Medulla oblongata (tissue), 1 donor: ENCODE measurements at regions not wholly inside any gene's neighbourhood (a gene's known extent, or its start where the extent isn't known, plus 50 kb on each side); places are given as distances from the start of the nearest gene placed in this dataset.
"Not testable (repeated sequence)": the region's sequence is repeated elsewhere in the genome, so short reads cannot be mapped to it uniquely, and the experiment has no call there.

Experiments
- DNase-seq: peaks from one replicate; pipeline ENCODE4 v3.0.0-alpha.2; 2015; ENCODE audit errors: extremely low spot score

DNA sequence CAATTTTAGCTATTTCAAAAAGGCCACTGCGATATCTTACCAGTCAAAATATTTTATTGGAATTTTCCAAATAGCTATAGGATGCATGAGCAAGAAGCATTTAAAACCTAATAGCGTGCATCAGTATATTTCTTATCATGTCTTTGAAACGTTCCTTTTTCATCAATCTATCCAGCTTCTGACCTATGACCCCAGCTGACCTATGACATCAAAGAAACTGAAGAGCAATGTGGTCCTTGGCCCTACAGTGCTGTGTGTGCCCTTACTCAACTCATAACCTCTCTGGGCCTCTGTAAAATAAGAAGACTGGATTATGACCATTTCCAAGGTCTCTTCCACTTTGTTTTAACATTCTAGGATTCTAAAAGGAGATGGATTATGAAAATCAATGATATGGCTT is 118.2 kb downstream of the ZNF22 start:
- DNase-seq = no peak

DNA sequence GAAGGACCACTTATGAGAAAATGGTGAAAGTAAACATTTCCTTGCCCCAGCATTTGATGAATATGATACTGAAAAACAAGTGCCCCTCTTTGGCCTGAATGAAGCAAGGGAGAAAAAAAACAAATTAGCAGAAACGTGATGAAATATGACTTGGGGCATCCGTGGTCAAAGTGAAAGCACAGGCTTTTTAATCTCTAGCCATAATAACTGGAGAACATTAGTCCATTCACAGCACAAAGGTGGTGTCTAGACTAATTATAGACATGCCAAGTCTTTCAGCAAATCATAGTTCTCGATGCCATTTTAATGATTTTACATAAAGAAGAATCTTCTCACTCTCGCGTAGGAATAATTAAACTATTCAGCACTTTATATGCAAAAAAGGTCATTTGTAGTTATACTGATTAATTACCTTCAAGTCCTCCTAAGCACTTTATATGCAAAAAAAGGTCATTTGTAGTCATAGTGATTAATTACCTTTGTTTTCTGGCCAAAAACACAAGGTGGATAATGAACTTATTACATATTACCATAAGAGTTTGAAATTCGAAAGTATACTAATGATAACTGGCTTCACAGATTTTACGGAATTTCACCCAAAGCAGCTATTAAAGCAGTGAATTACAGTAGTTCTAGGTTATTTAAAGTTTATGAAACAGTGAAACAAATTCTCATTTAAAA is 121.6 kb downstream of the ZNF22 start:
- DNase-seq = not testable (repeated sequence)

DNA sequence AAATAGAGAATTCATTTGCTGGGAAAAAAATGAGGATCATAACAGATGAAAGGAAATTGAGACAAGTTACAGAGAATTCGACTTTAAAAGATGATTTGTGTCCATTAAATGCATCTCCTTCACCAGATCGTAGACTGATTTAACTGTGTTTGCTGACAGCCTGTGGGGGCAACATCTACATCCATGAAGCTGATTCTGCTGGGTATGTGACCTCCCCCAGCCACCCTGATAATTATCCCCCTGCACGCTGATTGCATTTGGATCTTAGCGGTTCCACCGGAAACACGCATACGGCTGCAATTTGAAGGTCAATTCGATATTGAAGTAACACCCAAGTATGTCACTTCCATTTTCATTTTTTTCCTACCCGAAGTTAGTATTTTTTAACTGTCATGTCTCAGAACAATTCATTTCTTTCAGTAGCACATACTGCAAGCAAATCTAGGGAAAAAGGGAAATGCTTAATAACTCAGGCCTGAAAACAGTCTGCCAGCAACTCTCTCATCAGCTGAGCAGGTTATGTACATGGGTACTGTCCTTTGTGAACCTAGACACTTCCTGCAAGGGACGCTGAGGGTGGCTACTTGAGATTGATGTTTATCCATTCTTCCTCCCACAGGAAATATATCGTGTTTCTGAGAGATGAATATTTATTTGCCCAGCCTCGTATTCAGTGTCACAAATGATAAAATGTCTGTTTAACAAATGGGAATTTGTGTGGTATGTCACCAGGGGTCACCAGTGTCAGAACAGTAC is 134.9 kb downstream of the ZNF22 start:
- no peak for DNase-seq

DNA sequence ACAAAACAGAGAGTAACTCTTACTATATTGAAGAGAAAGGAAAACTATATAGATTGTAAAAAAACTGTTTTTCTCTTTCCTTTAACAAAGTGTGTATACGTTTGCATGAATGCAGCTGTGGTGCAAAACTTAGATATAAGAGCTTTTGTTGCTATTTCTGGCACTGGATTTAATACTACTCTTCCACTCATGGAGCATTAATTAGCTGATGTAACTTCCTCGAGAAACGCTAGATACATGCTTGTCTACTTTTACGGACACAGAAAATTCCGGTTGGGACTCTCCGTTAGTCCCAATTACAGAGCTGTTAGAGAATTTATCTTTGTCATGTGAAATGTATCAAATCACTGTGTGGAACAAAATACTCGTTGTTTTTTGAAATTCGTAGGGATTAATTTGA is 135.5 kb downstream of the ZNF22 start:
- no peak for DNase-seq

DNA sequence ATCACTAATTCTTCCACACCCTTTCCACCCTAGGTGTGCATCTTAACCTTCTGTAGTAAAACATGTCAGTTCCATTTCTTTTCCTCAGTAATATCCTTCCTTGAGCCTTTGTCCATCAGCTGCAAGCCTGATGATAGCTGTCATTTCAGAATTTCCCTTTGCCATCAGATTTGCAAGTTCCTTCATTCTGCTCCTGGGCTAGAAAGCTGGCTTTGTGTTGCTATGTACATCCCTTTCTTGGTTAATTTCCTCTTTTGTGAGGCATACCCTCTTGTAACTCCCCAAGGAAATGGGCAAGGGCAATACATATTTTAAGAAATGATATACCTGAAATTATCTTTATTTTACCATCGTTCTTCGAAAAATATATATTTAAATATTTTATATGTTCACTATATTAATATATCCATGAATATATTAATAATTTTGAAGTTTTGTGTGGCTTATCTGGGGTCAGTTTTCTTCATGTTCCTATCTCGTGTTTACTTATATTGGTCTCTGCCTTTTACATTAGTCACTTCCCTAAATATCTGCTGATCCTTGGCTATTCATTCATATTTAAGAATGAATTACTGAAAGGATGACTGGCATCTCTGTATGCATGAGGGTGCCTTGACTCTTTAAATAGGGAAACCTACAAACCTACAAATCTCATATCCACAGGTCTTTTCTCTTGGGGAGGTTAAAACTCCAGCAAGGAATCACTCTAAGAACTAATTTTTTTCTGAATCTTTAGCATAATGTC is 143.8 kb downstream of the ZNF22 start:
- DNase-seq = no peak

- DNase-seq = not testable (repeated sequence)
These were observed 144.4 kb downstream of the ZNF22 start for GRCh38 chr10:45145143-45145542.

- no peak for DNase-seq
These were observed 146.3 kb downstream of the ZNF22 start for GRCh38 chr10:45147000-45147399.

DNA sequence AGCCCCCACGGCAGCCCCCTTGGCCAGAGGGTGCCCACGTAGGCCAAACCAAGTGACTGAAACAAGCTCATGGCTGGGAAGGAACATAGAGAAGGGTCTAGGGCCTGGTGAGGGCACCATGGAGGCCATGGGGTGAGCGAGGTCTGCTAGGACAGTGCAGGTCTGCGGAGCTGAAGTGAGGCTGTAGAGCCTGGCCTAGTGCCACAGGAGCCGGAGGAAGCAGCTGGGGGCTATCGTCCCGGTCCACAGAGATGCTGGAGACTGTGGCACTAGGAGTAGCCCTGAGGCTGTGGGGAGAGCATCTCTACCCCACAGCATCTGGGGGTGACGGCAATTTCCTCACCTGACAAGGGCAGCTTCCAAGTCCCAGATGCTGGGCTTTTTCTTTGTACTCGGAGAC is 150.3 kb downstream of the ZNF22 start:
- no peak for DNase-seq

- DNase-seq = no peak
These were observed 150.9 kb downstream of the ZNF22 start for GRCh38 chr10:45151467-45152214.

DNA sequence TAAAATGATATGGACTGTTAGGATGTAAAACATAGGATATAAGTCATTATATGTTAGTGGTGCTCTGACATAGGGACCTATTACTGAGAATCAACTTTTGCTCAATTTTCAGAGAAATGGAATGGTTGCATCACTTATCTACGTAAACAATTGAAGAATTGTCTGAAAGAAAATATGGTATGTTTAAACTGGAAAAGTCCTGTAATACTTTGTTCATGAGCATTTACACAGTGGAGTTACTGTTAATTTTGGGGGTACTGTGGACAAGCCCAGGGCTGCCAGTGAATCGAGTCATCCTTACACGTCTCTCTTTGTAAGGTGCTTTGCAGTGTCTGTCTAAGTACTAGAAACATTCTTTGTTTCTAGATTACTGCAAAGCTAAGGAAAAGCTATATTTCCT is 152.0 kb downstream of the ZNF22 start:
- no peak for DNase-seq

DNA sequence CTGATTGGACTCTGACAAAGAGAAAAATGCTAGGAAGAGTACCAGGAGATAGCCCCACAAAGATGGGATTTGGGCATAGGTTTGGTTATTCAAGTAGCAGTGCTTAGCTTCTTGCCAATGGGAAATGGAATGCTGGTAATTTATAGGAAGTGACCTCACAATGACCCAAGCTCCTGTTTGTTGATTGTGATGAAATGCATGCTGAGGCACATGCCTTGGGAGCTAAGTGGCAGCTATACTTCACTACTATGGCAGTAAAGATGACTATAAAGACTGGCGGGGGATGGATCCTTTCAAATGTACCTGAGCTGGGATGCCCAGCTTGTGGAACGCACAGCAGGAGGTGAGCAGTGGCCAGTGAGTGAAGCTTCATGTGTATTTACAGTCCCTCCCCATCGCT is 153.8 kb downstream of the ZNF22 start:
- DNase-seq = no peak

DNA sequence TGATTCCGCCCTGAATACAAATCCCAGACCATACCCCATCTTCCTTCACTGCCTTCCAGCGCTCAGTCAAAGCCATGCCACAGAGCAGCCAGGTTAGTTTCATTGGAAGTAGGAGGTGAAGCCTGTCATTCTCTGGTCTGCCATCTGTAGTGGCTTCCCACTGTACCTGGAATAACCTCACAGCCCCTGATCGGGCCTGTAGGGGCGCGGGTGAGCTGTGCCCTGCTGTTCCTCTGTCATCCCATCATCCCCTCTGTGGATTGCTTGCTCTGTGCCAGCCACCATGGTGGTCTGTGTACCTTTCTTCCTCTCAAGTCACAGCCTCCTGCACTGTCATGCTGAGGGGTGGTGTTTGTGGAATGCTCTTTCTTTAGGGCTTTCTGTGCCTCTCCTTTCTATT is 155.1 kb downstream of the ZNF22 start:
- DNase-seq = no peak

GRCh38 chr10:45160271-45160670 is 155.1 kb downstream of the OR13A1 start:
- no peak for DNase-seq

DNA sequence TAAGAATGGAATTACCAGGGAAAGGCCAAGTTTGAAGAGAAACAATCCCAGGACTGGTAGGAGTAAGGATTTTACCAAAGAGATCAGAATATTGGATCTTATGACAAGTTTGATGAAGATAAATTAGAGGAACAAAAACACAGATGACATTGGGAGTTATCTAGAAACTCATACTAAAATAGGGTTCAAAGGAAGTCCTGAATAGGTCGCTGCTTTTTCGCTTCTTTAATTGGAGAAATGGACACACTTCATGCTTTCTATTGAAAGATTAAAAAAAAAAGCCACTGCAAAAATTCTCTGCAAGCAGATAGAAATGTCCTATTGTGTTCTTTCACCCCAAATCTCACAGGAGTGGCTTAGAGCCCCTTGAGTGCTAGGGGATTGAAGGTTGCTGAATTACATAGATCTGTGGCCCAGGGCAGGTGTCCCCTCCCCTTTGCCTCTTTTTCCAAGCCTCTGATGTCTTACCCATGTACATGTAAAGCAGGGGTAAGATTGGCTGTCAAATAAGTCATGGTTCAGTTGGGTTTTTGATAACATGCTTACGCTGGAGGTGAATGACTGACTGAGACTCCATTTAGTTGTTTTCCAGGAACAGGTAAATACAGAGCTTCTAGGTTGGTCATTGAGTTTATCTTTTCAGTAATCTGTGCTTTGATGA is 152.0 kb downstream of the OR13A1 start:
- no peak for DNase-seq

DNA sequence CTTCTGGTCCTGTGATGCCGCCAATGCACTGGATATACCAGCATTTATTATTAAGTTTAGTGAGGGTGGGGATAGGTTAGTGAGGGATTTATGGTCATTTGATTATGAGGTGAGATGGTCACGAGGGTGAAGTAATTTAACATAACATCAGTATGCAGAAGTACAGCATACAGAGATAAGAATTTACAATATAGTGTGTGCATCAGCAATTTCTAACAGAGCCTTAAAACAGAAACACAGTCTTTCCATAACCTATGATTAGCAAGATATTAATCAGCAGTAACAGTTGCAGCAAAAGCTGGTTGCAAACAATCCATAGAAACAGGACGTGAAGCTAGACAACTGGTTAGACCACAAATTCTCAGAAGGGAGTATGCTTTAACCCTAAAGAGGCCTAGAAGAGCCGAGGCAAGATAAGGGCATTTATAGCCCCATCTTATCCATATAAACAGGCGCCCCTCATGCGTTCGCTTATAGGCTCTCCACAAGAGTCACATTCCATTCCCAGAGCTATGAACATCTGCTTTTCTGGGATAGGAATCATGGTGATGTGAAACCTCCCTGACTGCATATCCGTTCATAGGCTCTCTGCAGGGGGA is 139.8 kb downstream of the OR13A1 start:
- not testable (repeated sequence) for DNase-seq

GRCh38 chr10:45179691-45180090 is 135.7 kb downstream of the OR13A1 start:
- peak; percentile 10 for DNase-seq

DNA sequence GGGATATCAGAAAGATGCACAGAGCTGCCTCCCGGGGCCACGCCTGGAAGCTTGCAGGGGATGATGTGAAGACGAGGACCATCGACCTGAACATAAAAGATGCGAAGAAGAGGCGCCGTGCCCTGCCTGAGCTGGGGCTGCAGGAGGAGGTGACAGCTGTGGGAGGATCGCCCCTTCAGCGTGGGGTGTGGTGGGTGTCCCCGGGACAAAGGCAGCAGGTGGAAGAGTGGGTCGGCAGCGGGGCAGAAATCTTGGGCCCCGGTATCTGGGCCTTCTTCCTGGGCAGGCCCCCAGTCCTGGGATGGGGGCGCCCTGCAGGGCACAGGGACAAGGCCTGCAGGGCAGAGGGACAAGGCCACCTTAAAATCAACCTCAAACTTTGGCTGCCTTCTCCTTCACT is 134.9 kb downstream of the OR13A1 start:
- no peak for DNase-seq

- peak; percentile 8 for DNase-seq
These were observed 134.2 kb downstream of the OR13A1 start for GRCh38 chr10:45180946-45181875.

GRCh38 chr10:45183174-45183573 is 132.2 kb downstream of the OR13A1 start:
- DNase-seq = no peak
